GM19025 (cell line): ENCODE measurements at regions not wholly inside any gene's neighbourhood (a gene's known extent, or its start where the extent isn't known, plus 50 kb on each side); places are given as distances from the start of the nearest gene placed in this dataset.
"Not testable (repeated sequence)": the region's sequence is repeated elsewhere in the genome, so short reads cannot be mapped to it uniquely, and the experiment has no call there.

Source experiments
- ATAC-seq: cut with Tn5 transposase; IDR thresholded peaks from one replicate; pipeline ENCODE4 v1.9.1; 2021; ENCODE audit warnings: mild to moderate bottlenecking, low read depth, moderate library complexity; ENCODE audit not compliant: unreplicated experiment

- no peak for ATAC-seq
Observed at GRCh38 chr9:75653335-75653734, 237.1 kb upstream of the PCSK5 start.

- no peak for ATAC-seq
Observed at GRCh38 chr9:75653750-75654149, 236.7 kb upstream of the PCSK5 start.

GRCh38 chr9:75657015-75657414 lies 233.5 kb upstream of the PCSK5 start:
- ATAC-seq: no peak

GRCh38 chr9:75658301-75658905 lies 232.1 kb upstream of the PCSK5 start:
- ATAC-seq: no peak

- ATAC-seq: no peak
Observed at GRCh38 chr9:75664597-75664996, 225.9 kb upstream of the PCSK5 start.

GRCh38 chr9:75666856-75667554 lies 223.5 kb upstream of the PCSK5 start:
- no peak for ATAC-seq

- no peak for ATAC-seq
Observed at GRCh38 chr9:75669721-75670120, 220.8 kb upstream of the PCSK5 start.

GRCh38 chr9:75671354-75671753 lies 219.1 kb upstream of the PCSK5 start:
- no peak for ATAC-seq

GRCh38 chr9:75672478-75672877 lies 218.0 kb upstream of the PCSK5 start:
- no peak for ATAC-seq

GRCh38 chr9:75683591-75683990 lies 206.9 kb upstream of the PCSK5 start:
- ATAC-seq: no peak

- no peak for ATAC-seq
Observed at GRCh38 chr9:75685062-75685461, 205.4 kb upstream of the PCSK5 start.

GRCh38 chr9:75687359-75687953 lies 203.0 kb upstream of the PCSK5 start:
- ATAC-seq: no peak

GRCh38 chr9:75690551-75690950 lies 199.9 kb upstream of the PCSK5 start:
- ATAC-seq: not testable (repeated sequence)

GRCh38 chr9:75691408-75691807 lies 199.1 kb upstream of the PCSK5 start:
- no peak for ATAC-seq

- ATAC-seq: no peak
Observed at GRCh38 chr9:75692309-75692708, 198.2 kb upstream of the PCSK5 start.

GRCh38 chr9:75695921-75696320 lies 194.6 kb upstream of the PCSK5 start:
- ATAC-seq: no peak

- no peak for ATAC-seq
Observed at GRCh38 chr9:75699017-75699416, 191.5 kb upstream of the PCSK5 start.

GRCh38 chr9:75699625-75700251 lies 190.7 kb upstream of the PCSK5 start:
- no peak for ATAC-seq

- ATAC-seq: no peak
Observed at GRCh38 chr9:75700252-75700640, 190.2 kb upstream of the PCSK5 start.

GRCh38 chr9:75707191-75707590 lies 183.3 kb upstream of the PCSK5 start:
- no peak for ATAC-seq

- ATAC-seq: no peak
Observed at GRCh38 chr9:75709698-75710097, 180.8 kb upstream of the PCSK5 start.

- no peak for ATAC-seq
Observed at GRCh38 chr9:75712700-75713099, 177.8 kb upstream of the PCSK5 start.
